ENCODE measurements at regions not wholly inside any gene's neighbourhood (a gene's known extent, or its start where the extent isn't known, plus 50 kb on each side); places are given as distances from the start of the nearest gene placed in this dataset.

DNA sequence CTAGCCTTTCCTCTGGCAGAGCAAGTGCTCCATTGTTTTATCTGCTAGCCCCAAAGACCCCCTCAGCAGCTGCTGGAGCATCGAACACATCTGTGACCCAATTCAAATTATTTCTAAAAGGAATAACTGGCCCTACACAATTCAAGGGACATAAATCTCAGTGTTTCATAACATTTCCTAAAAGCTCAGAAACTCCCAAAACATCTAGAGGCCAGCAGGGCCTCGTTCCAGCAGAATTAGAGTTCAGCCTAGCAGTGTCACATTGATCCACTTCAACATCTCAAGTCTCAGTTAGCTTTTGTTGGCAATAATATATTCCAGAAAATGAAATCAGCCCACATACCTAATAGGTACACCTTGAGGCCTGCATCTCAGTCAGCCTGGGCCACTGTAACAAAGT is 179.1 kb downstream of the ETAA1 start:
- Histone ChIP-seq H3K9me3 (ENCODE audit: low read length) (no peaks in the 10 kb centered on the region), H3K9me2 (ENCODE audit: low read depth, low read length) (no peaks in the 10 kb centered on the region), H3K4me1 (ENCODE audit: insufficient read depth, low read length, severe bottlenecking) (no peaks in the 10 kb centered on the region), H4K20me1 (ENCODE audit: insufficient read depth, low read length) (no peaks in the 10 kb centered on the region), H3K36me3 (ENCODE audit: insufficient read depth, low read length) (no peaks in the 10 kb centered on the region), H3K4me2 (ENCODE audit: low read length) (no peak overlapping the region), H3K4me3 (ENCODE audit: low read depth, low read length, poor library complexity, severe bottlenecking) (no peak overlapping the region), H3K79me2 (ENCODE audit: insufficient read depth, low read length) (no peaks in the 10 kb centered on the region), H3K9ac (ENCODE audit: low read length) (no peak overlapping the region), H3F3A (ENCODE audit: insufficient read depth, low read length) (no peaks in the 10 kb centered on the region), H3K27me3 (ENCODE audit: insufficient read depth, low read length) (no peaks in the 10 kb centered on the region), H2AFZ (ENCODE audit: low read length) (no peak overlapping the region), H3K27ac (ENCODE audit: low read depth, low read length, poor library complexity, severe bottlenecking) (no peak overlapping the region)
- no peak for TF ChIP-seq EZH2 (IDR thresholded peaks at IDR 0.05; ENCODE audit: borderline replicate concordance, low read length)
- no peak for TF ChIP-seq CTCF (IDR thresholded peaks at IDR 0.05; ENCODE audit: low read length)

- no peak overlapping the region for H3K4me2 ChIP-seq (ENCODE audit: low read length)
- no peak overlapping the region for H3K4me3 ChIP-seq (ENCODE audit: low read depth, low read length, poor library complexity, severe bottlenecking)
- no peak overlapping the region for H2AFZ ChIP-seq (ENCODE audit: low read length)
- no peak for TF ChIP-seq EZH2 (IDR thresholded peaks at IDR 0.05; ENCODE audit: borderline replicate concordance, low read length)
- no peak for TF ChIP-seq CTCF (IDR thresholded peaks at IDR 0.05; ENCODE audit: low read length)
- H3K9me2 ChIP-seq (ENCODE audit: low read depth, low read length), result no peaks in the 10 kb centered on the region
- no peaks in the 10 kb centered on the region for H3K79me2 ChIP-seq (ENCODE audit: insufficient read depth, low read length)
- H3K9ac ChIP-seq (ENCODE audit: low read length), result no peak overlapping the region
- no peaks in the 10 kb centered on the region for H3F3A ChIP-seq (ENCODE audit: insufficient read depth, low read length)
- H3K27me3 ChIP-seq (ENCODE audit: insufficient read depth, low read length), result no peaks in the 10 kb centered on the region
- H3K27ac ChIP-seq (ENCODE audit: low read depth, low read length, poor library complexity, severe bottlenecking), result no peak overlapping the region
- H4K20me1 ChIP-seq (ENCODE audit: insufficient read depth, low read length), result no peaks in the 10 kb centered on the region
- no peaks in the 10 kb centered on the region for H3K9me3 ChIP-seq (ENCODE audit: low read length)
- H3K4me1 ChIP-seq (ENCODE audit: insufficient read depth, low read length, severe bottlenecking), result no peaks in the 10 kb centered on the region
- H3K36me3 ChIP-seq (ENCODE audit: insufficient read depth, low read length), result no peaks in the 10 kb centered on the region
These were observed 179.9 kb downstream of the ETAA1 start for GRCh38 chr2:67576991-67577390.

- H3K4me1 ChIP-seq (ENCODE audit: insufficient read depth, low read length, severe bottlenecking), result no peaks in the 10 kb centered on the region
- H3F3A ChIP-seq (ENCODE audit: insufficient read depth, low read length), result no peaks in the 10 kb centered on the region
- H3K9ac ChIP-seq (ENCODE audit: low read length), result no peak overlapping the region
- no peak overlapping the region for H2AFZ ChIP-seq (ENCODE audit: low read length)
- no peak for TF ChIP-seq CTCF (IDR thresholded peaks at IDR 0.05; ENCODE audit: low read length)
- no peak for TF ChIP-seq EZH2 (IDR thresholded peaks at IDR 0.05; ENCODE audit: borderline replicate concordance, low read length)
- no peak overlapping the region for H3K27ac ChIP-seq (ENCODE audit: low read depth, low read length, poor library complexity, severe bottlenecking)
- no peak overlapping the region for H3K4me3 ChIP-seq (ENCODE audit: low read depth, low read length, poor library complexity, severe bottlenecking)
- no peaks in the 10 kb centered on the region for H3K79me2 ChIP-seq (ENCODE audit: insufficient read depth, low read length)
- no peaks in the 10 kb centered on the region for H3K27me3 ChIP-seq (ENCODE audit: insufficient read depth, low read length)
- no peaks in the 10 kb centered on the region for H3K9me2 ChIP-seq (ENCODE audit: low read depth, low read length)
- no peaks in the 10 kb centered on the region for H3K9me3 ChIP-seq (ENCODE audit: low read length)
- H4K20me1 ChIP-seq (ENCODE audit: insufficient read depth, low read length), result no peaks in the 10 kb centered on the region
- H3K4me2 ChIP-seq (ENCODE audit: low read length), result no peak overlapping the region
- no peaks in the 10 kb centered on the region for H3K36me3 ChIP-seq (ENCODE audit: insufficient read depth, low read length)
These were observed 182.1 kb downstream of the ETAA1 start for GRCh38 chr2:67579216-67579615.

All from OCI-LY1 (cell line).